NCI-H1694 (cell line): ENCODE measurements at regions not wholly inside any gene's neighbourhood (a gene's known extent, or its start where the extent isn't known, plus 50 kb on each side); places are given as distances from the start of the nearest gene placed in this dataset.

Source experiments
- DNase-seq: peaks from one replicate; lab custom pipeline; 2025; lab: John Stamatoyannopoulos, UW

GRCh38 chr11:82373781-82374542 lies 359.7 kb downstream of the FAM181B start:
- DNase-seq, result no peak

- no peak for DNase-seq
Measured at GRCh38 chr11:82365351-82365750, 368.3 kb downstream of the FAM181B start.

GRCh38 chr11:82356316-82356715 lies 377.3 kb downstream of the FAM181B start:
- no peak for DNase-seq

GRCh38 chr11:82355313-82355823 lies 378.3 kb downstream of the FAM181B start:
- DNase-seq, result no peak

- DNase-seq, result no peak
Measured at GRCh38 chr11:82326853-82327252, 406.8 kb downstream of the FAM181B start.

GRCh38 chr11:82321206-82321605 lies 412.5 kb downstream of the FAM181B start:
- peak; percentile 51 for DNase-seq

GRCh38 chr11:82315093-82315492 lies 418.6 kb downstream of the FAM181B start:
- DNase-seq, result no peak

- DNase-seq, result no peak
Measured at GRCh38 chr11:82308979-82309378, 424.7 kb downstream of the FAM181B start.

- DNase-seq, result no peak
Measured at GRCh38 chr11:82305123-82305522, 428.5 kb downstream of the FAM181B start.

GRCh38 chr11:82303671-82304070 lies 430.0 kb downstream of the FAM181B start:
- peak; percentile 70 for DNase-seq

GRCh38 chr11:82288471-82288870 lies 445.2 kb downstream of the FAM181B start:
- no peak for DNase-seq

- DNase-seq, result no peak
Measured at GRCh38 chr11:82270870-82271269, 462.8 kb downstream of the FAM181B start.

GRCh38 chr11:82268627-82269026 lies 465.0 kb downstream of the FAM181B start:
- DNase-seq, result no peak

- DNase-seq, result no peak
Measured at GRCh38 chr11:82267186-82267585, 466.5 kb downstream of the FAM181B start.

GRCh38 chr11:82261367-82261766 lies 472.3 kb downstream of the FAM181B start:
- no peak for DNase-seq

GRCh38 chr11:82250047-82250446 lies 483.6 kb downstream of the FAM181B start:
- no peak for DNase-seq

GRCh38 chr11:82246926-82247325 lies 486.7 kb downstream of the FAM181B start:
- DNase-seq, result no peak

- no peak for DNase-seq
Measured at GRCh38 chr11:82239498-82239897, 494.2 kb downstream of the FAM181B start.

GRCh38 chr11:82234256-82234655 lies 499.4 kb downstream of the FAM181B start:
- no peak for DNase-seq

- no peak for DNase-seq
Measured at GRCh38 chr11:82233201-82233600, 500.5 kb downstream of the FAM181B start.

GRCh38 chr11:82229341-82229740 lies 504.3 kb downstream of the FAM181B start:
- peak; percentile 19 for DNase-seq

GRCh38 chr11:82225930-82226329 lies 507.7 kb downstream of the FAM181B start:
- no peak for DNase-seq

GRCh38 chr11:82225502-82225901 lies 508.2 kb downstream of the FAM181B start:
- DNase-seq, result no peak
